ENCODE measurements at regions not wholly inside any gene's neighbourhood (a gene's known extent, or its start where the extent isn't known, plus 50 kb on each side); places are given as distances from the start of the nearest gene placed in this dataset.

GRCh38 chr11:11146830-11147229 lies 206.2 kb downstream of the CSNK2A3 start:
- no peak for TF ChIP-seq CBX5 (IDR thresholded peaks at IDR 0.05; ENCODE audit: low read depth)
- no peak for TF ChIP-seq CTCF (IDR thresholded peaks at IDR 0.05 in 2 of 3, conservative IDR thresholded peaks at IDR 0.05 in 1 of 3; ENCODE audit: control insufficient read depth in 2 of 3, extremely low read depth in 1 of 3, insufficient read depth in 1 of 3, low read depth in 3 of 3, low read length in 3 of 3)
- TF ChIP-seq NR2C2 (IDR thresholded peaks at IDR 0.05; ENCODE audit: borderline replicate concordance, control insufficient read depth, insufficient read length, low read depth), result no peak
- TF ChIP-seq HDAC6 (IDR thresholded peaks at IDR 0.05; ENCODE audit: unreplicated experiment), result no peak
- TF ChIP-seq POLR2AphosphoS5 (IDR thresholded peaks at IDR 0.05; ENCODE audit: low read length), result no peak
- no peak for TF ChIP-seq ZNF24 (IDR thresholded peaks at IDR 0.05)
- no peak for TF ChIP-seq SUZ12 (IDR thresholded peaks at IDR 0.05; ENCODE audit: unreplicated experiment)
- TF ChIP-seq RELA (IDR thresholded peaks at IDR 0.05; ENCODE audit: borderline replicate concordance, partially characterized antibody), result no peak
- no peak for TF ChIP-seq SMAD1 (IDR thresholded peaks at IDR 0.05; ENCODE audit: low read depth, partially characterized antibody)
- TF ChIP-seq ESRRA (IDR thresholded peaks at IDR 0.05; ENCODE audit: low read length), result no peak
- TF ChIP-seq IRF3 (IDR thresholded peaks at IDR 0.05), result no peak
- TF ChIP-seq POLR2A (IDR thresholded peaks at IDR 0.05; ENCODE audit: low read depth, low read length), result no peak
- TF ChIP-seq MXI1 (IDR thresholded peaks at IDR 0.05; ENCODE audit: low read depth, low read length), result no peak
- no peak for TF ChIP-seq JUND (IDR thresholded peaks at IDR 0.05; ENCODE audit: low read depth, low read length)
